ENCODE measurements at regions not wholly inside any gene's neighbourhood (a gene's known extent, or its start where the extent isn't known, plus 50 kb on each side); places are given as distances from the start of the nearest gene placed in this dataset.
A peak's percentile ranks its signal among the peaks of the same experiment; 100 is the strongest.
"Not testable (repeated sequence)": the region's sequence is repeated elsewhere in the genome, so short reads cannot be mapped to it uniquely, and the experiment has no call there.

DNA sequence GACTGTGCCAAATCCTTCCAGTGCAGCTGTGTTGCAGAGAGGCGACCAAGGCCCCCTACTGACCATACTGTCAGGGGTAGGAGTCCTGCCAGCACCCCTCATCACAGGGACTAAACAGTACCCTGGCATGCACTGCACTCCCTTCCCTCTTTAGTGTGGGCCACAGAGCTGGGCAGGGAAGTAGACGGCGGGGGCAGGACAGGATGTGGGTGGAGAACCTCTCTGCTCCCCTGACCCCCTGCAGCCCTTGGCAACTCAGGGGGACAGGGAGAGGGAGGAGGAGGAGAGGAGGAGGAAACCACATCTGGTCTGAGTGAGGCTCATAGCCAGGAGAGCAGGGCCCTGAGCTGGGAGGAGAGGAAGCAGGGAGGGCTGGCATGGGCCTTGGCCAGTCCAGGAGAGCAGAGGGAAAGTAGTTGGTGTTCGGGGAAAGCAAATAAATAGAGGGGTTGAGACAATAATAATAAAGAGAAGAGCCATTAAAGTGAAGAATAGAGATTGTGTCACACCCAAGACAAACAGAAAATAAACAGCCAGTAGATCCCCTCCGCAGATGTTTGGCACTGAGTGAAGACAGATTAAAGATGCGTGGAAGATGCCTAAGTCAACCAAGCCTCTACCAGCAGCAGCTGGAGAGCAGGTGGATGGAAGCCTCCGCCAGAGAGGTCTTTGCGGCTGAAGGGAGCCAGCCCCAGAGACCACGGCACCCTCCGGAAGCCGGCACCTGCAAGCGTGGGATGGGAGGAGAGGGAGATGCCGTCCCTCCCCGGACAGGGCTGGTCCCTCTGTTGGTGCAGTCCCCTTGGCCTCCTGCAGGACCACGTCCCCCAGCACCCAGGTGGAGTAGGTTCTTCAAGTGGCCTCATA, 61.5 kb downstream of the RPUSD4 start:
- DNase-seq: no peak

DNA sequence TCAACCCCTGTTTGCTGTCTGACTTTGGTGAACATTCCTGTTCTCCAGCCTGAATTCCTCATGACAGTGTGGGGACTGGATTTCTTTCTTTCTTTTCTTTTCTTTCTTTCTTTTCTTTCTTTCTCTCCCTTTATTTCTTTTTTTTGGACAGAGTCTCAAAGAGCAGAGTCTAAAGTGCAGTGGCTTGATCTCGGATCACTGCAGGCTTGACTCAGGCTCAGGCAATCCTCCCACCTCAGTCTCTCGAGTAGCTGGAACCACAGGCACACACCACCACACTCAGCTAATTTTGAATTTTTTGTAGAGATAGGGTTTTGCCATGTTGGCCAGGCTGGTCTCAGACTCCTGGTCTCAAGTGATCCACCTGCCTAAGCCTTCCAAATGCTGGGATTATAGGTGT, 63.1 kb downstream of the RPUSD4 start:
- no peak for DNase-seq

DNA sequence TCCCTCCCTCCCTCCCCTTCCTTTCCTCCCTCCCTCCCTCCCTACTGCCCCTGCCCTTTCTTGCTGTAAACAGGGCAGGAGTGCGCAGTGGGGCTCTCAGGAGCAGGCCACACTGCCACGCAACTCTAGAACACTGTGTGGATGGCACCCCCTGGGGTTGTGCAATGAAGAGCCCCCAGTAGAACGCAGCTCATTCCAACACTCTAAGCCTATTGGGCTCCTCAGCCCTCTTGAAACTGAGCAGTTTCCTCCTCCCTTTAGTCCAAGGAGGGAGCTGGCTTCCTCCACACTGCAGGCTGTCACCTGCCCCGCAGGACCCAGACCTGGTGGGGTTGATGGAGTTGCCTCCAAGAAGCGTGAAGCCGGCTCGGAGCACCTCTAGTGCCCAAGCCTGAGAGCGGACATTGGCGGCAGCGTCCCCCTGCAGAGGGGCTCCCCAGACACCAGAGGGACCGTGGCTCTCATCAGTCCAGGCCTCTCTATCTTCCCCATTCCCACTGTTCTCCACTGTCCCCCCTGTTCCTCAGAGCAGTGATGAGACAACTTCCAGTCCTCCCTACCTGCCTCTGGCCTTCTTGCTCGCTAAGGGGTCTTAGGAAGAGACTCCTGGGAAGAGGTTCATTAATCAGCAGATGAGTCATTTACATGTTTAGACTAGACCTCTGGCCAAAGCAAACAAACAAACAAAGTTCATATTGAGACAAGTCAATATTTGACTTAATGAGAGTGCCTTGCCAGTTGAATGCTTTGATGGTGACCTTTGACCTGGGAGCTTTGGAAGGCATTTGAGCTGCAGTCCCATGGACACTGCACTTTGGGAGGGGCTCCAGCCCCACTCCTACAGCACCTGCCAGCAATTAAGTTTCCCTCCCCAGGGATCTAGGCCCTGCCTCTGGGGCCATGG, 64.0 kb downstream of the RPUSD4 start:
- DNase-seq: no peak

DNA sequence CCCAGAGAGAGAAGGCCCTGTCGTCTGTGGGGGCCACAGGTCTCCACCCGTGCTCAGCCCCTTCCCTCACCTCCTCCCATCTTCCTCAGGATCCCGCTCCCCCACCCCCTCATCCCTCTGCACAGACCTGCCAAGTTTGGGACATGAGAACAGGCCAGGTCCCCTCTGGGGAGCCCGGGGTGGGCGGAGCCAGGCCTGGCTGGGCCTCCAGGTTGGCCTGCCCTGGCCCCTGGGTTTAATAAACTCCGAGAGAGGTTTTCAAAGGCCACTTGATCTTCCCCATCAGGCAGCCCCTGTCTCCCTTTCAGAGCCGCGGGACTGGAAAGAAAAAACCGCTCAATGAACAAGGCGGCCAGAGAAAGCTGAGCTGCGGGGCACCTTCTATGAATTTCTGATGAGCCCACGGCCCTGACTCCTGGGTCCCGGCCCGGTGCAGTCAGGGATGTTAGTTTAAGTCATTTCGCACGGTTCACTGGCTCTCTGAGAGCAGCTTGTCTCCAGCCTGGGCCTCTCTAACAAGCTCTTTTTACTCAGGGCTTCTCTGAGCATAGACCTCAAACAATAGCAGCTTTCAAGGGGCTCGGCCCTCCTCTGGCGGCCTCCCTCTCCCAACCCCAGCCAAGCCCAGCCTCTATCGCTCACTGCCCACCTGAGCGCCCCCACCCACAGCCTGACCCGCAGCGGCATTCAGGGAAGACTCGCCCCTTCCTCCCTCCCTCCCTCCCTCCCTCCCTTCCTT, 64.8 kb downstream of the RPUSD4 start:
- DNase-seq: no peak

DNA sequence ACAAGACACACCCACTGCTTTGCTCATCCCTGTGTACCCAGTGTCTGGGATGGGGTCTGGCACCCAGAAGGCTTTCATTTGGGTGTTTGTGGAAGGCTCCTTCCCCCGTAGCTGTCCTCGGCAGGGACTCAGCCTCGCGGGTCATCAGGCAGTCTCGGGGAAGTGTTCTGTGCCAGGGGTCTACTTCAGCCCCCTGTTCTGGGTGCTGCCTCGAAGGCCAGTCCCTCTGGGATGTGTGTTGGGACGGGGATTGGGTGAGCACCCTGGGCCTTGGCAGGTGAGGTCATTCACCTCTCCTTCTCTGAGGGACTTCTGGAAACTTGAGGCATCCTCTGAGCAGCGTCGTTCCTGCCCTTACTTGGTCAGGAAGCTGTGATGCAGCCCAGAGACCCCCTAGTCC, 65.5 kb downstream of the RPUSD4 start:
- no peak for DNase-seq

DNA sequence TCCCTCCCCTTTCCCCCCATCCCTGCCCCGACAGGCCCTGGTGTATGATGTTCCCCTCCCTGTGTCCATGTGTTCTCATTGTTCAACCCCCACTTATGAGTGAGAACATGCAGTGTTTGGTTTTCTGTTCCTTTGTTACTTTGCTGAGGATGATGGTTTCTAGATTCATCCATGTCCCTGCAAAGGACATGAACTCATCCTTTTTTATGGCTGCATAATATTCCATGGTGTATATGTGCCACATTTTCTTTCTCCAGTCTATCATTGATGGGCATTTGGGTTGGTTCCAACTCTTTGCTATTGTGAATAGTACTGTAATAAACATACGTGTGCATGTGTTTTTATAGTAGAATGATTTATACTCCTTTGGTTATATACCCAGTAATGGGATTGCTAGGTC, 68.0 kb downstream of the RPUSD4 start:
- not testable (repeated sequence) for DNase-seq

DNA sequence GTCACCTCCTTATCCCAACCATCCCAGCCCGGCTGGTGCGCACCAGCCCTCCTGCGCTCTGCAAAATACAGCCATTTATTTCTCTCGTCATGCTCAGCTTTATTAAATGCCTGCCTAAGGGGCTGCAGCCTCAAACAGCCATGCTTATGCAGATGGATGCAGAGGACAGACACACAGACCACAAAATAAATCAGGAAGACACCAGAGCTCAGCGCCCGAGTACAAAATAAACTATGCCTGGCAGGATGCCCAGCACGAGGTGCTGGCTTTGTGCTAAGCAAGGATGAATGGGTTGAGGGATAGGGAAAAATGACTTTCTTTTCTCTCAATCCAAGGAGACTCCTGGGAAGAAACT, 70.5 kb downstream of the RPUSD4 start:
- peak; percentile 75 for DNase-seq

DNA sequence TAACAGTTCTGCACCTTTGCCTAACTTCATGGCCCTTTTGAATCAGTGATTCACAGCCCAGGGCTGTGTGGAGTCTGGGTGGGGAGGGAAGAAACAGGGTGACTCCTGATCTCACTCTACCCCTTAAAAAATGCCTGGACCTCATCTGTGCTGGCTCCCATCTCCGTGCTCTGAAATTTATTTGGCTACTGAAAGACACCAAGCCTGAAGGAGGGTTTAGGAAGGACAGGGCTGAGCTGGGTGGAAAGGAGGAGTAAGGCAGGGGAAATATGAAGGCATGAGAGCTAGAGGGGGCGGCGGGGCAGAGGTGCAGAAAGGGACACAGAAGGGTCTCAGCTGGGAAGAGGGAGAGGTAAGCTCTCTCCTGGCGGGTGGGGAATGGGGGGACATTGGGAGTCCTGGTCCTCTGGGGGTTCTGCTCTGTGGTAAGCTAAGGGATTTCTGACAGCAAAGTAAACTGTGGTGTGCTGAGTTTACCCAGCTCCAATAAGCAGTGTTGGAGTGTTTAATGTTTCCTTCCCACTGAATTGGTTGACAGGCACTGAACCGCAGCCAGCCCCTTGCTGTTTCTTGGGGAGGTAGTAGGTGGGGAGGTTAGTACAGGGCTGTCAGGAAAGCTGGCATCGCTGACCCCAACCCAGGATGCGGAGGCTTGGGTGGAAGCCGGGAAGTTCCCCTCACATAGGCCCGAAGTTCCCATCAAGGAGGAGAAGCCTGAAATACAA, 71.1 kb downstream of the RPUSD4 start:
- no peak for DNase-seq

DNA sequence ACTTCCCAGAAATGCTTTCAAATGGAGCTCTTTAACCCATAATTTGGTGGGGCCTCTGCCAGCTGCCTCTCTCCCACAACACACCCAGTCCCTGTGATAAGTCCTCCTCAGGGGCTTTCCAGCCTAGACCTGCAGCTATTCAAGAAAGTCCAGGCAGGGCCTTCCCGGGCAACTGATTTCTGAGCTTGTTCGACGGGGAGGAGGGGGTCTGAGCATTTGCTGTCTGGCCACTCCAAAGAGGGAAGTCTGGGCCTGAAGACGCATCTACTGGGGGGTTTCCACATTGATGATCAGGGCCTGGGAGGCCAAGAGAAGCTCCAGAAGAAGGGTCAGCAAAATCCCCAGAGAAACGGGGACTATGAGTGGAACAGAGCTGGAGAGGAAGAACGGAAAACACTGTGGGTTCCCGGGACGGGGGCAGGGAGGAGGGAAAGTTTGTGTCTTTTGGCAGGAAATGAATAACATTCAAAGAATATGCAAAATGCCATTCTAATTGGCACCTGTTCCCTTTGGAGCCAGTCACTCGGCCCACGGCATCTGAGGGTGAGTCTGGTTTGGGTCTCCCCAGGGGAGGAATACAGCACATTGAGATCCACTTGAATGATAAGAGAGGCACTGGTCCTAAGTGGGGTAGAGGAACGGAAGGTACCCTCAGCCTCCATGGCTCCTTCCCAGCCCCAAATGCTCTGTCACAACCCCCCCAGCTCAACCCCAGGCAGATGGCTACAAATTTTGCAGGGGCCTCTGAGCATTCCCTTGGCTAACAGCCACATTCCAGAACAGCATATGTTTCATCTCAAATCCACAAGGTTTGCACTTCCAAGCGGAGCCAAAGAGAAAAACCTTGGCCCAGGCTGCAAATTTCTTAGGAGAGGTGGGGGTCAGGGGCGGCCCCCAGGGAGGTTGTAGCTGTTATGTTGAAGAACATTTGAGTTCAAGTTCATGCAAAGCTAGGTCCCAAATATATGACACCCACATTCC, 72.0 kb downstream of the RPUSD4 start:
- DNase-seq: peak; percentile 66

DNA sequence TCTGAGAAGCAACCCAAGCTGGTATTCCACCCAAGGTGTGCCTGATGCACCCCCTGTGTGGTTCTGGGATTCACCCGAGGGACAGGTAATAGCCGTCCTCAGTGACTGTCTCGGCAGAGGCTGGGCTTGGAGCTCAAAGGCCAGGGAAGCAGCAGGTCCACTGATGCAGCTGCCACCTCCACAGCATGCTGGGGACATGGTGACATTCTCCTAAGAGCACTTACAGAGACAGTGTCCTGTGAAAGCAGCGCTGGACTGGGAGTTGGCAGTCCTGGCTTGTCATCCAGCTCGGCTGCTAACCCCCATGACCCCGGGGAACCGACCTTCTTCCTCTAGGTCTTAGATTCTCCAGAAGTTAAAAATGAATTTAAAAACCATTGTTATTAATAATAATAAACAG, 72.8 kb downstream of the RPUSD4 start:
- DNase-seq: no peak

DNA sequence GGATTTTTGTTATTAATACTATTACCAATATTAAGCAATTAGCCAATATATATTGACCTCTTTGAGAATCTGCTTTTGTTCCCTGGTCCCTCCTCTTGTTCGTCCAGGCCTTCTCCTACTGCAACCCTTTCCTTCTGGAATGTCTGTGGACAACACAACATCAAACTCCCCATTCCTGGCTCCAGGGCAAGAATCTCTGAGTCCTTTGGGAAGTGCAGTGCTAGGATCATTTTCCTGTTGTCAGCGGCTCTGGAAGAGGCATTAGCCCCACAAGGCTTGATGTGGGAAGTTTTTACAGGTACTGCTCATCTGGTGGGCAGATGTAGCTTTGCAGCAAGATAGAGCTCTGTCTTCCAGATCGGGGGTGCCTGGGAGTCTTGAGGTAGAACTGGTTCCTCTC, 74.3 kb downstream of the RPUSD4 start:
- peak; percentile 30 for DNase-seq

DNA sequence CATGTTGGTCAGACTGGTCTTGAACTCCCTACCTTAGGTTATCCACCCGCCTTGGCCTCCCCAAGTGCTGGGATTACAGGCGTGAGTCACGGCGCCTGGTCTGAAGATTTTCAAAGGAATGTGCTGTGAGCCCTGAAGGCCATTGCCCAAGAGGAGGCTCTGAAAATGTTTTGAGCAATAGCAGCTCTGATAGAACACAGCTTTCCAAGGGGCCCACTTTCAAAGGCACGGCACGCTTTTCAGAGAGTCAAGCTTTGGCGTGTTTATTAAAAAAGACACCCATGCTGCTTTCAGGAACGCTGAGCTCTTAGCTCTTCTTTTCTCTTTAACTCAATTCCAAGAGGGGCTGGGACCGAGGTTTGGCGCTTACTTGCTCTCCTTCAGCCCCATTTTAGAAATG, 73.8 kb upstream of the CDON start:
- peak; percentile 80 for DNase-seq

DNA sequence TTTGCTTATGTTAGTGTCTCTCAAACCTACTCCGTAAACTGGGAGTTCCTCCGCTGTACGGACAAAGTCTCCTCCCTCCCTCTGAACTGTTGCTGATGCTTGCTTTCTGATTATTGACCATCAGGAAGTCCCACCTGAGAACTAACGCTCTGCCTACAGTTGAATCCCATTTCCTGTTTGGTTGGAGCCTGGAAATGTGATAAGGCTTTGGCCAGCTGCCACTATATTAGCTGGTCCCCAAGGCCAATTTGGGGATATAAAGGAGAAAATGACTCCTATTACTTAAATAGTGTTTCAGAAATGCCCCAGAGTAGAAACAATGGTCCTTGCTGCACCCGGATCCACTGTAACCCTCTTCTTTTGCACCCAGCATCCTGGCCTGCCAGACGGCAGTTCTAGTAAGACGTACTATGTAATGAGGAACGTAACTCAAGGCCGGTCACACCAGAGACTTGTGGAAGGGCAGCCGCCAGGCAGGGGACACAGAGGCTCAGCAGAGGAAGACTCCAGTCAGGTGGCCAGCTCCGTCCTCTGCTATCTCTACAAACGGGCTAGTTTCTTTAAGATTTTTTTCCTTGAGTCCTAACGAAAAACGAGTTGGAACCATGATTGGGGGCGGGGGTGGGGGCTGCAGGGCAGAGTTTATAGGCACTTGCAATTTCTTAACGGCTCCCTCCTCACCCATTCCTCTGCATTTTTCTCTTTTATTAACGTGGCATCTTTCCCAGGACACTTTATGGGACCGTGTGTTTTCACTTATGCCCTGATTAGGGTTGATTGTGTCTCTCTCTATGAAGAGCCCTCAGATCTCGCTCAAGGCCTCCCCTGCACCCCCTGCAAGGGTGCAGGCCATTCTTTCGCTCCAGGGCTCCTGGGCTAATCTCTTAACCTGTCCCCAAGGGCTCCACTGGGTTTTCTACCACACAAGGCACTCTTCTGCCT, 72.8 kb upstream of the CDON start:
- peak; percentile 22 for DNase-seq

DNA sequence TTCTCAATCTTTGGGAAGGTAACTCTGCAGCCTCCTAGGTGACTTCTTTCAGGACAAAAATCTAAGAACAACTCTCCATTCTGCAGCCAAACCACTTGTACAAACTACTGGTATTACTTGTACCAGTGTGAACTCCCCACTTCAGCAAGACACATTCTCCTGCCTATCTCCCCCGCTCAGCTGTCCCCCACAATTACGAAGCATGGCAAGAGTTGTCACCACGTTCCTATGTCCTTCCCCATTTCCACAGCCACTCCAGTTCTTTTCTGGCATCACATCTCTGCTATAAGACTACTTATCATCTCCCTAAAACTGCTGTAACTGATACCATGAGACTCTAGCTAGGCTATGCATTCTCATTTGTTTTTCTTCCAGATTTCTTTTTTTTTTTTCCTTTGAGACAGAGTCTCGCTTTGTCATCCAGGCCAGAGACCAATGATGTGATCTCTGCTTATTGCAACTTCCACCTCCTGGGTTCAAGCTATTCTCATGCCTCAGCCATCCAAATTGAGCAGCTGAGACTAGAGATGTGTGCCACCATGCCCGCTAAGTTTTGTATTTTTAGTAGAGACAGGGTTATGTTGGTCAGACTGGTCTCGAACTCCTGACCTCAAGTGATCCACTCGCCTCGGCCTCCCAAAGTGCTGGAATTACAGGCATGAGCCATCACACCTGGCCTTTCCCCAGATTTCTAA, 71.9 kb upstream of the CDON start:
- DNase-seq: no peak

DNA sequence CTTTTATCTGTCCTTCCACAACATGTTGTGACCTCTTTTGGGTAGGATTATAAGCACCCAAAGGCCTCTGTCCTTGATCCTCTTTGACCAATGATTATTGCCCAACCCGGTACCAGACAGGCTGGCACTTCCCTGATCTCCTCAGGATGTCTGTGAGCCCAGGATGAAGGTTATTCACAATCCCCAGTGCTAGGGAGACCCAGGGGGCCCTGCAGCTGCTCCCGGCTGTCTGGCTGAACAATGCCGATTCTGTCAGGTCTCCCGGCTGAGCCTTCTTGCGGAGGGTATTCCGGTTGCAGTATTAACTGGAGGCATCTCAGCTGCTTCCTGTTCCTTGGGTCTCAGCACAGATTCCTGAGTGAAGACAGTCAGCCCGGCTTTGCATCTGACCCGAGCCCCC, 71.2 kb upstream of the CDON start:
- no peak for DNase-seq

DNA sequence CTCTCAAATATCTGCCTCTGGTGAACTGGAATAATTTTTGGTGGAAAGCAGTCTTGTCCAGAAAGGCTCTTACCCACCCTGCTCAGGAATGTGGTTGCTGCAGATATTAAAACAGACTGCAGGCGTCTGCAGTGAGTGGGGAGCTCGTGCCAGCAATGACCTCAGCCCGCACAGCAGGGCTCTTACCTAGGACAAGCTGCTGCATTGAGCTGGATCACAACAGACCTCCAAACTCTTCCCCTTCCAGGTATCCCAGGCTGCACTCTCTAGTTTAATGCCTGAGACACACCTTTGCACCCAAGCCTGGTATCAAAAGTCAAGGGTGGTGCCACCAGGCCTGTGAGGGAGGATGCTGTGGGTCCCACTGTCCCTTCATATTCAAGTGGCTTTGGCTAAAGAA, 69.7 kb upstream of the CDON start:
- no peak for DNase-seq

DNA sequence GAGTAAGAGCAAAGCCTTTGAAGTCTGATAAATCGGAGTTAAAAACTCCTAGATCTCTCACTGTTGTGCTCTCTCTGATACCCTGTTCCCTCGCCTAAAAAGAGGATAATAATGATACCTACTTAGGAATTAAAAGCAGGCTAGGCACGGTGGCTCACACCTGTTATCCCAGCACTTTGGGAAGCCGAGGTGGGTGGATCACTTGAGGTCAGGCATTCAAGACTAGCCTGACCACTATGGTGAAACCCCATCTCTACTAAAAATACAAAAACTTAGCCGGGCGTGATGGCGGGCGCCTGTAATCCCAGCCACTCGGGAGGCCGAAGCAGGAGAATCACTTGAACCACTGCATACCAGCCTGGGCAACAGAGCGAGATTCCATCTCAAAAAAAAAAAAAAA, 68.1 kb upstream of the CDON start:
- DNase-seq: not testable (repeated sequence)

DNA sequence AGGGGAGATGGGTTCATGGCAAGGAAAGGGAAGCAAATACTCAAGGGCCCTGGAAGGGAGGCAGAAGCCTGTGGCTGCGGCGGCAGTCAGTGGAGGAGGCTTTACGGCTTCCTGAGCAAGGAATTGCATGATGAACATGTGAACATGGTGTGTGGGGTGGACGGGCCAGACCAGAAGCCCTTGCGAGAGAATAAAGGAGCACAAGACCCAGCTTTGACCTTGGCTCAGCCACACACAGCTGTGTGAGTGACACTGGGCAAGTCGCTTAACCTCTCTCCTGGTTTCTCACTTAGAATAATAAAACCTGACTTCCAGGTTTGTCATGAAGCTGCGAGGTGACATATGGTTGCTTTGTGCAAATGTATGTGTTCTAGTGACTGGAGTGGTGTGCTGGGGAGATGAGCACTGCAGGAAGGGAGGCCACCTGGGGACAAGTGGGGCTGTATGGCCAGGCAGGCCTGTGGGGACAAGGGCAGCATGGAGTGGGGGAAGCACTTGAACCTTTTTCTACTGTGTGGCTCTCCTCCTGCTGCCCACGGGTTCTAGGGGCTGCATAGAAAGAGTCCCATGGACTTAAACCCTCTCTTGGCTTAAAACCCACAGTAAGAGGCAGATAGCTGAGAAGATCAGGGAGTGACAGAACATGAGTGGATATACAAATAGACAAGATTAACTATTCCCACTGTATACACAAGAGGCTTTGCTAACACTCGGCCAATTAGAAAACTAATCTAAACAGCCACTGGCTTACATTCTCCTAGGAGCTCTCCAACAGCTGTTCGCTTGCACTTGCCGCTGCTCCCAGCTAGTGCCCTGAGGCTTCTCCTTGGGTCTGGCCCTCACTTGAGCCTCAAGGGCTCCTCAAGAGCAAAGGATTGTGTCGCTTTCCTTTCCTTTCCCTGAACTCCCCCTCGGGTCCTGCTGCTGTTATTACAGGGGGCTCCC, 67.3 kb upstream of the CDON start:
- DNase-seq: no peak

Measured in fibroblast of skin of scalp (primary cell).